ENCODE measurements at regions not wholly inside any gene's neighbourhood (a gene's known extent, or its start where the extent isn't known, plus 50 kb on each side); places are given as distances from the start of the nearest gene placed in this dataset.
A peak's percentile ranks its signal among the peaks of the same experiment; 100 is the strongest.

- DNase-seq (ENCODE audit: low spot score): no peak
Measured at GRCh38 chr13:58397596-58398387, 766.2 kb downstream of the PCDH17 start.

GRCh38 chr13:58399263-58399662, 767.7 kb downstream of the PCDH17 start:
- H3K4me3 Mint-ChIP-seq: no peak overlapping the region
- no peak for TF ChIP-seq OVOL2 (CRISPR knock-in tag; IDR thresholded peaks at IDR 0.05; ENCODE audit: borderline replicate concordance)
- TF ChIP-seq ZBTB43 (CRISPR knock-in tag; IDR thresholded peaks at IDR 0.05): no peak
- no peak for ATAC-seq
- H3K27ac Mint-ChIP-seq: no peak overlapping the region
- CTCF ChIA-PET: no interaction called here
- DNase-seq (ENCODE audit: low spot score): no peak
- H3K27me3 Mint-ChIP-seq (ENCODE audit: low read depth): no peaks in the 10 kb centered on the region
- POLR2A ChIA-PET: no interaction called here
- peaks cover 15% of the 10 kb centered on the region for H3K36me3 Mint-ChIP-seq
- peaks cover 34% of the 10 kb centered on the region for H3K9me3 Mint-ChIP-seq
- H3K4me1 Mint-ChIP-seq: no peaks in the 10 kb centered on the region

More at GRCh38 chr13:58397596-58398387, 766.2 kb downstream of the PCDH17 start:
- no peak overlapping the region for H3K27ac Mint-ChIP-seq
- H3K36me3 Mint-ChIP-seq: peaks cover 15% of the 10 kb centered on the region
- H3K4me1 Mint-ChIP-seq: no peaks in the 10 kb centered on the region
- ChIA-PET POLR2A (no interaction called here), CTCF (no interaction called here)
- no peak overlapping the region for H3K4me3 Mint-ChIP-seq
- H3K9me3 Mint-ChIP-seq: peaks cover 25% of the 10 kb centered on the region
- peak; percentile 47; the same call in 1 of the 2 replicates for ATAC-seq
- TF ChIP-seq E2F1 (CRISPR knock-in tag; IDR thresholded peaks at IDR 0.05) (no peak), GTF2I (CRISPR knock-in tag; conservative IDR thresholded peaks at IDR 0.05) (no peak), MYBL2 (CRISPR knock-in tag; IDR thresholded peaks at IDR 0.05) (no peak), ELF4 (CRISPR knock-in tag; IDR thresholded peaks at IDR 0.05; ENCODE audit: low read depth) (no peak), TEAD4 (CRISPR knock-in tag; IDR thresholded peaks at IDR 0.05) (no peak)
- H3K27me3 Mint-ChIP-seq (ENCODE audit: low read depth): no peaks in the 10 kb centered on the region

- ATAC-seq: no peak
- DNase-seq (ENCODE audit: low spot score): no peak
- POLR2A ChIA-PET: no interaction called here
- Mint-ChIP-seq H3K27me3 (ENCODE audit: low read depth) (no peaks in the 10 kb centered on the region), H3K27ac (no peak overlapping the region), H3K4me1 (peaks cover 2% of the 10 kb centered on the region; the same call in 1 of the 2 replicates), H3K36me3 (no peaks in the 10 kb centered on the region), H3K9me3 (peaks cover 10% of the 10 kb centered on the region; the same call in 1 of the 2 replicates), H3K4me3 (no peak overlapping the region)
- TF ChIP-seq SP1 (CRISPR knock-in tag; conservative IDR thresholded peaks at IDR 0.05) (no peak), ARID4B (CRISPR knock-in tag; IDR thresholded peaks at IDR 0.05; ENCODE audit: borderline replicate concordance) (no peak), FOXP1 (CRISPR knock-in tag; IDR thresholded peaks at IDR 0.05; ENCODE audit: borderline replicate concordance) (no peak), ZNF671 (CRISPR knock-in tag; IDR thresholded peaks at IDR 0.05) (no peak), GRHL2 (CRISPR knock-in tag; IDR thresholded peaks at IDR 0.05; ENCODE audit: insufficient replicate concordance, severe bottlenecking) (no peak), RELA (CRISPR knock-in tag; IDR thresholded peaks at IDR 0.05; ENCODE audit: borderline replicate concordance) (no peak)
- CTCF ChIA-PET: no interaction called here
Measured at GRCh38 chr13:58406545-58406944, 775.0 kb downstream of the PCDH17 start.

Measured in WTC11 (cell line).